SJCRH30 (cell line): ENCODE measurements at regions not wholly inside any gene's neighbourhood (a gene's known extent, or its start where the extent isn't known, plus 50 kb on each side); places are given as distances from the start of the nearest gene placed in this dataset.
A peak's percentile ranks its signal among the peaks of the same experiment; 100 is the strongest.
"Not testable (repeated sequence)": the region's sequence is repeated elsewhere in the genome, so short reads cannot be mapped to it uniquely, and the experiment has no call there.

Experiments
- DNase-seq, 2 experiments: peaks; one replicate each; pipeline ENCODE4 v3.0.0-alpha.2; 2015 to 2020
- H3K27ac ChIP-seq: fragments of 250-450 bp; sonication (Bioruptor Pico); 2 replicates; pipeline ENCODE4 v1.5.1; 2020; ENCODE audit warnings: mild to moderate bottlenecking, moderate library complexity
- H3K27me3 ChIP-seq: fragments of 250-450 bp; sonication (Bioruptor Pico); 2 replicates; pipeline ENCODE4 v1.5.1; 2020; ENCODE audit warnings: mild to moderate bottlenecking, moderate library complexity
- H3K36me3 ChIP-seq: fragments of 250-450 bp; sonication (Bioruptor Pico); 2 replicates; pipeline ENCODE4 v1.5.1; 2020; ENCODE audit warnings: mild to moderate bottlenecking, moderate library complexity
- H3K4me1 ChIP-seq: fragments of 250-450 bp; sonication (Bioruptor Pico); 2 replicates; pipeline ENCODE4 v1.5.1; 2020; ENCODE audit warnings: mild to moderate bottlenecking, moderate library complexity
- H3K4me3 ChIP-seq: fragments of 250-450 bp; sonication (Bioruptor Pico); 2 replicates; pipeline ENCODE4 v1.5.1; 2020; ENCODE audit warnings: mild to moderate bottlenecking, moderate library complexity
- H3K9me3 ChIP-seq: fragments of 250-450 bp; sonication (Bioruptor Pico); replicated peaks from 2 replicates; pipeline ENCODE4 v1.5.1; 2020; ENCODE audit warnings: mild to moderate bottlenecking, moderate library complexity

DNA sequence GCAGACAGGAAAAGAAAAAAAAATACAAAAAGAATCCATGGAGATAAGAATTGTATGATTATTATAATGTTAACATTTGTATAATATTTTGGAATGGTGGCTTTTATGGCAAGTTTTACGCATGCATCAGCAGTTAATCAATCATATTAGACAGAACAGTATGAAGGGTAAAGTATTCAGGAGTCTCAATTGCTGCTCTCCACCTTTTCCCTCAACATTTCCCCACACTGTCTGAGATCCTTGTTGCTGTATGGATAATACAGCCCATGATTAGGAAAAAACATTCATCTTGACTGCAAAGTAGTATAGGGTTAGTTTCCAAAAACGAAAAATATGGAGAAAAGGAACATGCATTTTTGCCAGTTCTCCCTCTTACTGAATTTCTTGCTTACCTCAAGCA is 755.3 kb upstream of the ARPP21 start:
- Histone ChIP-seq H3K27ac (no peak overlapping the region), H3K4me3 (no peak overlapping the region), H3K4me1 (peaks cover 4% of the 10 kb centered on the region), H3K27me3 (no peaks in the 10 kb centered on the region), H3K9me3 (no peaks in the 10 kb centered on the region), H3K36me3 (no peaks in the 10 kb centered on the region)
- no peak for DNase-seq

DNA sequence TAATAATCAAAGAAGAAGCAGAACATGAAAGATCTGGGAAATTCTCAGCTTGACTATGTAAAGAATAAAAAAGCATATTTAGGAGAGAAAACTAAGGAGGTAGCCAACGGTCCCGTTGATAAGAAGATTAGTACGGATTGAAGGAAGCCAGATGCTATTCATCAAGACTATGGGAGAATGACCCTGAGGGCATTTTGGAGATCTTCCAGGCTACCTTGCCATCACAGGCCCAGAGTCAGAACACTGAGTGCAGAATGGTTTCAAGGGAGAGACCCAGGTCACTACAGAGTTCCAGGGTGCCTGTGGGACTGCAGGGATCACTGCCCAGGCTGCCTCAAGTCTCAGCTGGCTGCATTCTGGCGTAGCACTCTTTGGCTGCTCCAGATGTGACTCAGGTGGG is 752.9 kb upstream of the ARPP21 start:
- no peaks in the 10 kb centered on the region for H3K36me3 ChIP-seq
- H3K27me3 ChIP-seq = no peaks in the 10 kb centered on the region
- no peak overlapping the region for H3K27ac ChIP-seq
- no peak for DNase-seq
- H3K4me3 ChIP-seq = no peak overlapping the region
- H3K4me1 ChIP-seq = no peaks in the 10 kb centered on the region
- no peaks in the 10 kb centered on the region for H3K9me3 ChIP-seq

DNA sequence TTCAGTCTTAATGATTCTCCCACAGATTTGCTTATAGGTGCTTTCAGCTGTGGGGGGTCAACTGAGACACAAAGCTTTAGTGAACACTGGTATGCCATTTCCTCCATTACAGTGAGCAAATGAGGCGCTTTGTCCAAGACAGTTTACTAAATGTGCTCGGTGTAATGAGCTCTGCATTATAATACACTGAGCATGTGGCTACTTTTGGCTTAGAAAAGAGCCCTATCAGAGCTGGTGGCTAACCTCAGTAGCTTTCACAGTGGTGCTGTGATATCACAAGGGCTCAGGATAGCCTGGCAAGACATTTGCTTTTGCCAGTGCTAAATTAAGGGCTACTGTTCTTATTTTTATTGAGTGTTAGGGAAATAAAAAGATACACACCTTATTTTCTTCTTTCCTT is 749.7 kb upstream of the ARPP21 start:
- no peaks in the 10 kb centered on the region for H3K36me3 ChIP-seq
- H3K27ac ChIP-seq = no peak overlapping the region
- H3K9me3 ChIP-seq = no peaks in the 10 kb centered on the region
- no peaks in the 10 kb centered on the region for H3K4me1 ChIP-seq
- no peak overlapping the region for H3K4me3 ChIP-seq
- no peak for DNase-seq
- H3K27me3 ChIP-seq = no peaks in the 10 kb centered on the region

DNA sequence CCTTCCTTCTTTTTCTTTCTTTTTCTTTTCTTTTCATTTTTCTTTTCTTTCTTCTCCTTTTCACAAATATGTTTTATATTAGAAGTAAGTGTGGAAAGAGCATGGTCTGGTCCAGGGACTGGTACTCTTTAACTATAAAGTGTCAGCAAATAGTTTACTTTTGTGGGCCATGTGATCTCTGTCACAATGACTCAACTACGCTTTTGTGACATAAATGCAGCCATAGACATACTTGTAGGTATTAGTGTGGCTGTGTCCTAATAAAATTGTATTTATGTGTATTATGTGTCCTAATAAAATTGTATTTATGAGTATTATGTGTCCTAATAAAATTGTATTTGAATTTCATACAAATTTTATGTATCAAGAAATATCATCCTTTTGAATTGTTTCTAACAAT is 749.1 kb upstream of the ARPP21 start:
- Histone ChIP-seq H3K27ac (no peak overlapping the region), H3K4me1 (no peaks in the 10 kb centered on the region), H3K4me3 (no peak overlapping the region), H3K36me3 (no peaks in the 10 kb centered on the region), H3K9me3 (no peaks in the 10 kb centered on the region), H3K27me3 (no peaks in the 10 kb centered on the region)
- DNase-seq = no peak

DNA sequence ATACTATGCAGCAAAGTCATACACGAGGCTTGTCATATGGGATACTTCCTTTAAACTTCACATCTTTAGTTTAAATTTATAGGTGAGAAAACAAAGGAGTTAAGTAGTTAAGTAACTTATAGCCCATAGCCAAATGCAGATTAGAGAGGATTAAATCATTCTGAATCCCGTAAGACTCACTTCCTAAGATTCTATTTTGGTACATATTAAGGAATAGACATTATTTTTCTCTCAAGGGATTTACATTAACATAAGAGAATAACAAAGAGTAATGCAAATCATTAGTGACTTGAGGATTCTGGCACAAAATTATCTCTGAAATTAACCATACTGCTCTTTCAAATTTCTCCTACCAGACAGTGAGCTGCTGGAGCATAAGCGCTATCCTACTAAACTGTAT is 747.4 kb upstream of the ARPP21 start:
- no peaks in the 10 kb centered on the region for H3K36me3 ChIP-seq
- DNase-seq = no peak
- no peaks in the 10 kb centered on the region for H3K4me1 ChIP-seq
- no peak overlapping the region for H3K4me3 ChIP-seq
- H3K27ac ChIP-seq = no peak overlapping the region
- no peaks in the 10 kb centered on the region for H3K27me3 ChIP-seq
- H3K9me3 ChIP-seq = no peaks in the 10 kb centered on the region

DNA sequence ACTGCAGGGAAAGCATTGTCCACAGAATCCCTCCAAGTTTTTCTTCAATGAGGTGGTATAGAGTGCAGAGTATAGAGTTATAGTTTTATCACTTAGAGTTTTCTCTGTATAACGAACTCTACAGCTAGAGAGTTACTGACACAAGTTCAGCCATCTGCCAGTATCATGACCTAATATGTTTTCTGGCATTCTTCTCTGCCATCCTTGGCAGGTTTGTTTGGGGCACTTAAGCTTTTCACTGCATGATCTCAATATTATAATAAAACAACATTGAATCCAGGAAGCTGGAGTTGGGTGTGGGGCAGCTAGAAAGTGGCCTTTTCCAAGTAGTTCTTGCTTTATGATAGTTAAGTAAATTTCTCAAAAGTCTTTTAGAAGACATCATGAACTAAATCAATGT is 743.5 kb upstream of the ARPP21 start:
- Histone ChIP-seq H3K36me3 (no peaks in the 10 kb centered on the region), H3K4me1 (no peaks in the 10 kb centered on the region), H3K9me3 (no peaks in the 10 kb centered on the region), H3K27ac (no peak overlapping the region), H3K27me3 (no peaks in the 10 kb centered on the region), H3K4me3 (no peak overlapping the region)
- DNase-seq = no peak

DNA sequence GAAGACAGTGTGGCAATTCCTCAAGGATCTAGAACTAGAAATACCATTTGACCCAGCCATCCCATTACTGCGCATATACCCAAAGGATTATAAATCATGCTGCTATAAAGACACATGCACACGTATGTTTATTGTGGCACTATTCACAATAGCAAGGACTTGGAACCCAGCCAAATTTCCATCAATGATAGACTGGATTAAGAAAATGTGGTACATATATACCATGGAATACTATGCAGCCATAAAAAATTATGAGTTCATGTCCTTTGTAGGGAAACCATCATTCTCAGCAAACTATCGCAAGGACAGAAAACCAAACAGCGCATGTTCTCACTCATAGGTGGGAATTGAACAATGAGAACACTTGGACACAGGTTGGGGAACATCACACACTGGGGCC is 729.6 kb upstream of the ARPP21 start:
- H3K9me3 ChIP-seq, H3K4me3 ChIP-seq, H3K27ac ChIP-seq, H3K27me3 ChIP-seq, H3K36me3 ChIP-seq, H3K4me1 ChIP-seq, DNase-seq: not testable (repeated sequence)

DNA sequence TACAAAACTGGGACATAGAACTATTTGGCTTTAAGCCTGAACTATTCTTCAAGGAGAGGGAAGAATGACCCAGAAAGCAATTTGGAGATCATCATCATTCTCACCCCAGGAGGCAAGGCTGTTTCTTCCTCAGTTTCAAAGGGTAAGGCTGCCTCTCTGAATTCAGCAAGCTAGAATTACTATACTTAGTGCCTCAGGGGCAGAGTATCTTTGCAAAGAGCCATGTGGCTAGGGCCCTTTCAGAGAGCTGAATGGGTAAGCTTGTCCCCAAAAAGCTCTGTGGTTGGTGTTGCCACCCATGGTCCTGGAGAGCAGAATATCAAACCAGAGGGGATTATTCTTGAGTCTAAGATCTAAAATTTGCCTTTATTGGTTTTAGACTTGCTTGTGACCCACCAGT is 720.3 kb upstream of the ARPP21 start:
- Histone ChIP-seq H3K36me3 (no peaks in the 10 kb centered on the region), H3K4me3 (no peak overlapping the region), H3K4me1 (no peaks in the 10 kb centered on the region), H3K9me3 (no peaks in the 10 kb centered on the region), H3K27ac (no peak overlapping the region), H3K27me3 (no peaks in the 10 kb centered on the region)
- DNase-seq = no peak

DNA sequence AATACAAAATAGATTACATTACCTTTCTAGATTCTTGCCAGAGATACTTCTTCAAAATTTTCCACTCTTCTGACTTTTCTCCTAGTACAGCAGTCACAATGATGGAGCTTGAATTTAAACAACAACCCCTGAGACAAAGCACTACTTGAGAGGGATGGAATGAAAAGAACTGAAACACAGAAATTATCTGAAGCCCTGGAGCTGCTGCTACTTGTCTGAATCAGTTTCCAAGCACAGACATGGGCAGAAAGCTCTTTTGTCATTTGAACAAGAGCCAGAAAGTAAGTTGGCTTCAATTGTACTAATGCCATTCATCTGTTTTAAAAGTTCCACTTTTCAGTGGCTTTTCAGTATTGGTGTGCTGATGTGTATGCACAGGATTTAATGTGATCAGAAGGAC is 718.5 kb upstream of the ARPP21 start:
- no peak overlapping the region for H3K27ac ChIP-seq
- no peak for DNase-seq
- no peaks in the 10 kb centered on the region for H3K36me3 ChIP-seq
- H3K9me3 ChIP-seq = no peaks in the 10 kb centered on the region
- H3K4me1 ChIP-seq = no peaks in the 10 kb centered on the region
- no peaks in the 10 kb centered on the region for H3K27me3 ChIP-seq
- no peak overlapping the region for H3K4me3 ChIP-seq

DNA sequence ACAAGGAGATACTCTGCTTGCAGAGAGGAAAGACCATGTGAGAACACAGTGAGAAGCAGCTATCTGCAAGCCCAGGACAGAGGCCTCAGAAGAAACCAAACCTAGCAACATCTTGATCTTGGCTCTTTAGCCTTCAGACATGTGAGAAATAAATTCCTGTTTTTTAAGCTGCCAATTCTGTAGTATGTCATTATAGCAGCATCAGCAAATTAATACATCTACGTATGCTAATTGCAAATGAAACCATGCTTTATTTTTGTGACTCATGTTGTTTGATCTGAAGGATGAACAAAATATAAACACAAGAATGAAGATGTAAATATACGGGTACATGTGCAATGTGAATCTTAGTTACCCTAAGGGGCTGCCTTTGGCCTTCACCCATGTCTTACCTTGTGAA is 714.4 kb upstream of the ARPP21 start:
- no peaks in the 10 kb centered on the region for H3K27me3 ChIP-seq
- no peaks in the 10 kb centered on the region for H3K4me1 ChIP-seq
- no peaks in the 10 kb centered on the region for H3K36me3 ChIP-seq
- H3K4me3 ChIP-seq = no peak overlapping the region
- H3K27ac ChIP-seq = no peak overlapping the region
- H3K9me3 ChIP-seq = no peaks in the 10 kb centered on the region
- DNase-seq = no peak

DNA sequence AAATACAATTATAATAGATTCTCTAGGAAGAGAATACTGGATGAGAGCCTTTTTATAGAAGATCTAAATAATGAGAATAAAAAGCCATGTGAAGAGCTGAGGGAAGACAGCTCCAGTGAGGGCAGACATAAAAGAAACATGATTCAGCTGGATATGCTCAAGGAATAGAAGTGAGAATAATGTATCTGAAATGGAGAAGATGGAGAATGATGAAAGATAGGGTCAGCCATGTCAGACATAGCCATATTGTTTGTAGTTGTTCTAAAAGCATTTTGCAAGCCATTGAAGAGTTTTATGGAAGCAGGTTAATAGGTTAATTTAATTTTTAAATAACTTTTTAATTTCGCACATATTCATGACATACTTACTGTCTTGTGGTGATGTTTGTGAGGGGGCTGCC is 713.5 kb upstream of the ARPP21 start:
- Histone ChIP-seq H3K4me3 (no peak overlapping the region), H3K4me1 (no peaks in the 10 kb centered on the region), H3K27me3 (no peaks in the 10 kb centered on the region), H3K36me3 (no peaks in the 10 kb centered on the region), H3K27ac (no peak overlapping the region), H3K9me3 (no peaks in the 10 kb centered on the region)
- DNase-seq = no peak

DNA sequence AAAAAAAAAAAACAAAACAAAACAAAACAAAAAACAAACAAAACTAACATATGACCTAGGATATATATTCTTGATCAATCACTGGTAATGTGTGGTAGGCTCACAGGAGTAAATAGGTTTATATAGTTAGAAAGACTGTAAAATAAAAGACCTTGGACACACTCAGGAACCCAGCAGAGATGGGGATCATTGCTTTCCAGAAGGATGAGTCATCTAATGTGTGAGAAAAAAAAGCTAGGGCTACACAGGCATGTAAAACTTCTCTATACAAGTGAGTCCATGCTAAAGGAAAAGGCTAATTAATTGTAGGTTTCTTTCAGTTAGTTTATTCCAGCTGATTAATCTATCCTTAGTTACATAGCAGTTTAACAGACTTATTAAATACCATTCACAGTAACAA is 710.3 kb upstream of the ARPP21 start:
- Histone ChIP-seq H3K4me1 (no peaks in the 10 kb centered on the region), H3K27ac (no peak overlapping the region), H3K9me3 (no peaks in the 10 kb centered on the region), H3K36me3 (no peaks in the 10 kb centered on the region), H3K4me3 (no peak overlapping the region), H3K27me3 (no peaks in the 10 kb centered on the region)
- DNase-seq = no peak

DNA sequence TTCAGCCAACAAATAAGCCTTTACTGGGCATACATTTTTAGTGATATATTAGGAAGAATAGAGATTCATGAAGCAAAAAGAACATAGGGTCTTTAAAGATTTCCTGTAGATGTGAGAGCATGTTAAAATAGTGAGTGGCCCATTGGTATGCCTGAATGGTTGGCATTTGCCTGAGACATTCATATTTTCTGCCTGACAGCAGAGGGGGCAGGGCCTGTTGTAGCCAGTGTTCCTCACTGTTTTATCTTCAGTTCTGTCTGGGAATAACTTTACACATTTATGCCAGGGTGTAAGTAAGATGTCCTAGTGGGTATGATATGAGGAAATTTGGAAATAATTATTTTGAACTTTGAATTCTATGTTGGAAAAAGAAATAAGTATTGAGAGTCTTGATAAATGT is 704.7 kb upstream of the ARPP21 start:
- no peaks in the 10 kb centered on the region for H3K27me3 ChIP-seq
- H3K36me3 ChIP-seq = no peaks in the 10 kb centered on the region
- H3K4me1 ChIP-seq = no peaks in the 10 kb centered on the region
- no peak overlapping the region for H3K4me3 ChIP-seq
- H3K27ac ChIP-seq = no peak overlapping the region
- DNase-seq = no peak
- H3K9me3 ChIP-seq = no peaks in the 10 kb centered on the region

DNA sequence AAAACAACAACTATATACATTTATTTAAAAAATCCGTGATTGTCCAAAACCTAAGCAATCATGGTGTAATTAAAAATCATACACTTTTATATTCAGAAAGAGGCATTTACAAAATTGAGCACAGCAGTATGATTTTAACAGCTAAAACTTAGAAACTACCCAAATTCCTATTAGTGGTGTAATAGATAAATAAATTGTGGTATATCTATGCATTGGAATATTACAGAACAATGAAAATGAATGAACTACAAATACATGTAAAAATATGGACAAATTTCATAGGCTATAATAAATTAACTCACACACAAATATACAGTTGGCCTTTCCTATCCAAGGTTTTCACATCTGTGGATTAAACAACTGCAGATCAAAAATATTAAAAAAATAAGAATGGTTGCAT is 700.5 kb upstream of the ARPP21 start:
- DNase-seq = no peak
- no peak overlapping the region for H3K27ac ChIP-seq
- no peaks in the 10 kb centered on the region for H3K9me3 ChIP-seq
- no peak overlapping the region for H3K4me3 ChIP-seq
- no peaks in the 10 kb centered on the region for H3K27me3 ChIP-seq
- no peaks in the 10 kb centered on the region for H3K36me3 ChIP-seq
- no peaks in the 10 kb centered on the region for H3K4me1 ChIP-seq

DNA sequence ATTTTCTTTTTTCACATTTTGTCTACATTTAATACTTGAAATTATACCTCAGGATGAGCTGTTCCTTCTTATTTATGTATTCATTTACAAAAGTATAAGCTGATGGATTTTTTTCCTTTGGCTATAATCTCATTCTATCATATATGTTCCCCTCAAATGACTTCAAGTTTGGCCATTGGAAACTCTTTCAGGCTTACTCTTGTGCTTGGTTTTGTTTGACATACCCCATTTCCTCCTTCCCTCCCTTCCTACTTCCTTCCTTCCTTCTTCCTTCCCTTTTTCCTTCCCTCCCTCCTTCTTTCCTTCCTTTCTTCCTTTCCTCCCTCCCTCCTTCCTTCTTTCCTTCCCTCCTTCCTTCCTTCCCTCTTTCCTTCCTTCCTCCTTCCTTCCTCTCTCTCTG is 697.1 kb upstream of the ARPP21 start:
- DNase-seq = no peak
- no peaks in the 10 kb centered on the region for H3K27me3 ChIP-seq
- no peaks in the 10 kb centered on the region for H3K36me3 ChIP-seq
- H3K27ac ChIP-seq = no peak overlapping the region
- peaks cover 9% of the 10 kb centered on the region for H3K4me1 ChIP-seq
- no peak overlapping the region for H3K4me3 ChIP-seq
- H3K9me3 ChIP-seq = no peaks in the 10 kb centered on the region

DNA sequence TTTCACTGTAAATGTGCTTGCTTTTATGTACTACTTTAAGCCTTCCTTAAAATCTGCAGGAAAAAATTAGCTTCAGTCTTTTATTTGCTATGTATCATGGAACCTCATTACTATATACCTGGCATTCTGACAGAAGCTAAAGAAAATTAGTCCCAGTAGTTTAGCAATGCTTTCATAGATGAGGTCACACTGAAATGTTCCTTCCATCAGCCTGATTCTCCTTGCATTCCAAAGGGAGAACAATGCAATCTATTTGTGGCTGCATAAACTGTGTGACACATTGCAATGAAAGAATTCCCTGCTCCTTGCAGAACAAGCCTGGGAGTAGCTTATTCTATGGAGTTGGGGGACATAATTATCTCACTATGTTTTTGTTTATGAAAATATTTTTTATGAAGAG is 691.5 kb upstream of the ARPP21 start:
- H3K27ac ChIP-seq = peak overlapping the region; percentile 94
- H3K27me3 ChIP-seq = no peaks in the 10 kb centered on the region
- H3K9me3 ChIP-seq = no peaks in the 10 kb centered on the region
- H3K4me1 ChIP-seq = peaks cover 28% of the 10 kb centered on the region
- H3K36me3 ChIP-seq = no peaks in the 10 kb centered on the region
- DNase-seq = peak; percentile 54 to 81
- no peak overlapping the region for H3K4me3 ChIP-seq

DNA sequence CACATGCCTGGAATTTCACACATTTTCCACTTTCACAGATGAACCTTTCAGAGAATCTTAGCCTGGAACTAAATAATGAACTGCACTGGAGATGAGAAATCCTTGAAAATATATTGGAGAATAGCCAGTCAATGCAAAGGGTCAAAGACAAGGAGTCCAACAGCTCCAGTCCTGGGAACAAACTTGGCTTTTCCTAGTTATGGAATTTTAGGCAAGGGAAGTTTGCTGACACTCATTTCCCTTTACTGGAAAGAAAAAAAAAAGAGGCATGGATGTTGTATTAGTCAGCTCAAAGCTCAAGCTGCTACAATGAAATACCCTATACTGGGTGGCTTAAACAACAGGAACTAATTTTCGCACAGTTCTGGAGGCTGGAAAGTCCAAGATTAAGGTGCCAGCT is 690.8 kb upstream of the ARPP21 start:
- H3K27ac ChIP-seq = peak overlapping the region; percentile 94

More for the DNA sequence above, 690.8 kb upstream of the ARPP21 start:
- DNase-seq = peak in 1 of 2 experiments; percentile 20
- Histone ChIP-seq H3K27me3 (no peaks in the 10 kb centered on the region), H3K36me3 (no peaks in the 10 kb centered on the region), H3K9me3 (no peaks in the 10 kb centered on the region), H3K4me1 (peaks cover 28% of the 10 kb centered on the region), H3K4me3 (no peak overlapping the region)
